ENCODE measurements at regions not wholly inside any gene's neighbourhood (a gene's known extent, or its start where the extent isn't known, plus 50 kb on each side); places are given as distances from the start of the nearest gene placed in this dataset.

DNA sequence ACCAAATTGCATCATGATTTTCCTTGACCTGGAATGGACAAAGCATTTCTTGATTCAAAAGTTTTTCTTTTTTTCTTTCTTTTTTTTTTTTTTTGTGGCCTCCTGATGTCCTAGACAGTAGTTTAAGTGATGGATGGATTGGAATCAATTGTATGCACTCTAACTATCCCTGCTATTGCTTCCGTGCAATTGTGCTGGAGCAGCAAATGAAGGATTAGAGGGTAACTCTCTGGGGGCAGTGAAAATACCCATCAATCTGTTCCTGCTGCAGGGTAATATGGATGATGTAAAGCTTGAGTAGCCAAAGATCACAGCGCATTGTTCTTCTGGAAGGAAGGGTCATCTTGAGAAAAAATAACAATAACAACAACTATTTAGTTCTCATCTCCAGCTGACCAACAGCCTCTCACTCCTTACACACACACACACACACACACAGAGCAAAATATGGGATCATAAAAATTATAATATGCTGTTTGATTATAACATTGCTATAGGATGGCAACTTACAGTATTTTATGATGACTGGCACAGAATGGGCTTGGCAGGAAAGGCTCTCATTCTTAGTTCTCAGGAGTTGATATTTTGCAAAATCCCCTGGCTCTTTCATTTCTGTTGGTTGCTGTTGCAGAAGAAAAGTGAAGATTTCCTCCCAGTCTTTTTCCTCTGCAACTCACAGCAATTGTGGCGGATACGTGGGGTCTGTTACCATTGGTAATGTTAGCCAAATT is 160.9 kb upstream of the DMAC1 start:
- Mint-ChIP-seq H3K4me1 (peaks cover 5 to 13% of the 10 kb centered on the region in 2 experiments; a peak in 2 of 4 replicates), H3K4me3 (no peak overlapping the region), H3K27ac (peak overlapping the region in 1 of 3 experiments; percentile 12; a peak in 1 of 7 replicates), H3K36me3 (ENCODE audit: insufficient read depth in 1 of 3, low read depth in 3 of 3) (no peaks in the 10 kb centered on the region), H3K27me3 (ENCODE audit: low read depth) (no peaks in the 10 kb centered on the region), H3K9me3 (no peaks in the 10 kb centered on the region)
- Histone ChIP-seq H3K23ac (ENCODE audit: insufficient read length, low read depth, low read length) (no peak overlapping the region), H3K4me1 (ENCODE audit: insufficient read depth, low read length) (no peaks in the 10 kb centered on the region), H2AK5ac (ENCODE audit: insufficient read length, low read length) (no peak overlapping the region), H3K9ac (ENCODE audit: extremely low read depth, insufficient read length, low read length) (no peak overlapping the region), H2AFZ (ENCODE audit: low read length) (no peak overlapping the region), H3K4ac (ENCODE audit: low read depth, low read length) (no peak overlapping the region), H4K8ac (replicated peaks; ENCODE audit: insufficient read length, low read depth, low read length) (no peak overlapping the region), H3K14ac (ENCODE audit: insufficient read depth, low read length) (no peak overlapping the region), H2BK5ac (ENCODE audit: insufficient read length, low read length) (no peak overlapping the region), H2BK12ac (ENCODE audit: insufficient read length, low read depth, low read length) (no peak overlapping the region), H3K27ac (ENCODE audit: insufficient read length, low read depth, low read length) (no peak overlapping the region), H2BK15ac (ENCODE audit: low read depth, low read length) (no peak overlapping the region), H3T11ph (ENCODE audit: low read length) (no peak overlapping the region), H4K20me1 (ENCODE audit: control insufficient read depth, insufficient read depth, insufficient read length) (no peaks in the 10 kb centered on the region), H3K27me3 (ENCODE audit: insufficient read depth, low read length) (no peaks in the 10 kb centered on the region; the same call in 1 of the 2 replicates), H4K5ac (ENCODE audit: insufficient read length, low read depth, low read length) (no peak overlapping the region), H3K9me3 (ENCODE audit: control insufficient read depth, low read depth, low read length) (no peaks in the 10 kb centered on the region), H3K23me2 (ENCODE audit: insufficient read length, low read depth, low read length, poor library complexity, severe bottlenecking) (no peaks in the 10 kb centered on the region), H3K79me2 (ENCODE audit: insufficient read depth, low read length) (no peaks in the 10 kb centered on the region), H3K79me1 (ENCODE audit: insufficient read depth, low read depth, low read length, poor library complexity, severe bottlenecking) (no peaks in the 10 kb centered on the region), H3K56ac (ENCODE audit: insufficient read length, low read depth, low read length) (no peak overlapping the region), H2BK20ac (ENCODE audit: low read depth, low read length, poor library complexity, severe bottlenecking) (no peak overlapping the region), H4K91ac (ENCODE audit: insufficient read length, low read depth, low read length) (no peak overlapping the region), H3K4me2 (ENCODE audit: insufficient read depth, insufficient read length, low read length) (no peak overlapping the region), H2BK120ac (ENCODE audit: low read depth, low read length, poor library complexity, severe bottlenecking) (no peak overlapping the region), H3K18ac (ENCODE audit: insufficient read length, low read depth, low read length) (no peak overlapping the region)
- WGBS (ENCODE audit: extremely low coverage, insufficient read length, low lambda C conversion rate): no CpG with 5 or more reads among the region's 4 CpGs
- DNase-seq: no peak
- TF ChIP-seq, protein P1, sequence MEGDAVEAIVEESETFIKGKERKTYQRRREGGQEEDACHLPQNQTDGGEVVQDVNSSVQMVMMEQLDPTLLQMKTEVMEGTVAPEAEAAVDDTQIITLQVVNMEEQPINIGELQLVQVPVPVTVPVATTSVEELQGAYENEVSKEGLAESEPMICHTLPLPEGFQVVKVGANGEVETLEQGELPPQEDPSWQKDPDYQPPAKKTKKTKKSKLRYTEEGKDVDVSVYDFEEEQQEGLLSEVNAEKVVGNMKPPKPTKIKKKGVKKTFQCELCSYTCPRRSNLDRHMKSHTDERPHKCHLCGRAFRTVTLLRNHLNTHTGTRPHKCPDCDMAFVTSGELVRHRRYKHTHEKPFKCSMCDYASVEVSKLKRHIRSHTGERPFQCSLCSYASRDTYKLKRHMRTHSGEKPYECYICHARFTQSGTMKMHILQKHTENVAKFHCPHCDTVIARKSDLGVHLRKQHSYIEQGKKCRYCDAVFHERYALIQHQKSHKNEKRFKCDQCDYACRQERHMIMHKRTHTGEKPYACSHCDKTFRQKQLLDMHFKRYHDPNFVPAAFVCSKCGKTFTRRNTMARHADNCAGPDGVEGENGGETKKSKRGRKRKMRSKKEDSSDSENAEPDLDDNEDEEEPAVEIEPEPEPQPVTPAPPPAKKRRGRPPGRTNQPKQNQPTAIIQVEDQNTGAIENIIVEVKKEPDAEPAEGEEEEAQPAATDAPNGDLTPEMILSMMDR (conservative IDR thresholded peaks at IDR 0.05): no peak

Measured in H9 (cell line).